NCI-H2107 (cell line): ENCODE measurements at regions not wholly inside any gene's neighbourhood (a gene's known extent, or its start where the extent isn't known, plus 50 kb on each side); places are given as distances from the start of the nearest gene placed in this dataset.
"Not testable (repeated sequence)": the region's sequence is repeated elsewhere in the genome, so short reads cannot be mapped to it uniquely, and the experiment has no call there.

Experiments used
- DNase-seq: peaks from one replicate; lab custom pipeline; 2025; lab: John Stamatoyannopoulos, UW

GRCh38 chr11:15845261-15845660 lies 511.1 kb downstream of the SOX6 start:
- DNase-seq: no peak

DNA sequence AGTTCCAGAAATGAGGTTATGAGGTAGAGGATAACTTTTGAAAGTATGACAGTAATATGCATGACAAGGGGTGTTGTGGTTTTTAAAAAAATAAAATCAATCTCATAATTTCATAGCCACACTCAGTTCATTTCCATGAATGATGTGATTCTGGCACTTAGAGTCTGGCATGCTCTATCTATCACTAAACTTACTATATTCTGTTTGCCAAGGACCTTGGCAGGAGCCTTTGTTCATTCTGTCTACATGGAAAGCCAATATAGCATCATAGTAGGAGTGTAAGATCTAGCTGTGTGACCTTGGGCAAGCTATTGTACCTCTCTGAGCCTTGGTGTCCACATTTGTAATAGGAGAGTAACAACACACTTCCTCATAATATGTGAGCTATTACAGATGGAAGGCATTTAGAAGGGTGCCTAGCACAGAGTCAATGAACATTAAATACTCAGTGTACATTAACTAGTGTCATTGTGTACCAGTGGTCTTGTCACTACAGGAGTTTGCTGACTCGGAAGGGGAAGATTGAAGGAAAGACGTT lies 507.6 kb downstream of the SOX6 start:
- DNase-seq: no peak

GRCh38 chr11:15849257-15849656 lies 507.1 kb downstream of the SOX6 start:
- no peak for DNase-seq

GRCh38 chr11:15850335-15850734 lies 506.0 kb downstream of the SOX6 start:
- not testable (repeated sequence) for DNase-seq

- no peak for DNase-seq
Measured at GRCh38 chr11:15851051-15851498, 505.3 kb downstream of the SOX6 start.

- DNase-seq: no peak
Measured at GRCh38 chr11:15852179-15852578, 504.2 kb downstream of the SOX6 start.

DNA sequence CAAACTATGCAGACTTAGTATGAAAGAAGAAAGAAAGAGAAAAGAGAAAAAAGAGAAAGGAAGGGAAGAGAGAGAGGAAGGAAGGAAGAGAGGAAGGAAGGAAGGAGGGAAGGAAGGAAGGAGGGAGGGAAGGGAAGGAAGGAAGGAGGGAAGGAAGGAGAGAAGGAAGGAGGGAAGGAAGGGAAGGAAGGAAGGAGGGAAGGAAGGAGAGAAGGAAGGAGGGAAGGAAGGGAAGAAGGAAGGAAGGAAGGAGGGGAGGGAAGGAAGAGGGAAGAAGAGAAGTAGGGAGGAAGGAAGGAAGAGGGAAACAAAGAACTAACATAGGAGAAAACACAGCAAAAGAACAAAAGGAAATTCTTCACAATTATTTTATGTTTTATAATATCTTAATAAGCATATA lies 502.1 kb downstream of the SOX6 start:
- DNase-seq: no peak

DNA sequence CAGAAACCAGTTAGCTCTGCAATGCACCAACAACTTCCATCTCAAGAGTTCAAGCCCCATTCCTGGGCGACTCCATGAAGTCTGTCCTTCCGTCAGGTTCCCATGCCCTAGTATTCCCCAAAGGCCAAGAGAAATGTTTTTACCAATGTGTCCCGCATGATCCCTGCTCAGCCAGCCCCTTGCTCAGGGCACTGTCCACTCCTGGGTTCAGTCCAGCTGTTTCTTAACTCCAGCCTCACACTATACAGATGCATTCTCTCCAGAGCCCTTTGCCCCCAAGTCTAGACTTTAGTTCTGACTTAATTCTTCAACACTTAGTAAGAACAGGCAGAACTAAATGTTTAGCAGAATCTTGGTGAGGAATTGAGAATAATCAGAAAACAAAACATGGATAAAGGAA lies 497.5 kb downstream of the SOX6 start:
- no peak for DNase-seq

- DNase-seq: no peak
Measured at GRCh38 chr11:15859411-15859810, 496.9 kb downstream of the SOX6 start.

DNA sequence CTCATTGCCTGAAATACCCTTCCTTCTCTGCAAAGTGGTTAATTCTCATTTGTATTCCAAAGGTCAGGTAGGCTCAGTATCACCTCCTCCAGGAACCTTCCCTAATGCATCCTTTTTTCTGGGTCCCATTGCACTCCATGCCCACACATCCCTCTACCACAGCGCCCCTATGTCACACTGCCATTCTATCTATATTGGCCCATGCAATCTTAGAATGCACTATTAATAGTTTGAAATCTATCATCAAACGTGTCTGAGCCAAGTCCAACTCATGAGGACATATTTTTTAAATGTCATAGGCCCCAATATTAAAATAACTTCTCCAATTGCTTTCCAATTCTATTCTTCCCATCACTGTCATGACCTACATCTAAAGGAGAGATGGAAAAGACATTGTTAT lies 495.1 kb downstream of the SOX6 start:
- no peak for DNase-seq

GRCh38 chr11:15863411-15863810 lies 492.9 kb downstream of the SOX6 start:
- DNase-seq: no peak

- no peak for DNase-seq
Measured at GRCh38 chr11:15864026-15864805, 492.1 kb downstream of the SOX6 start.

- DNase-seq: no peak
Measured at GRCh38 chr11:15865212-15865987, 490.9 kb downstream of the SOX6 start.

- DNase-seq: no peak
Measured at GRCh38 chr11:15867871-15868270, 488.5 kb downstream of the SOX6 start.

DNA sequence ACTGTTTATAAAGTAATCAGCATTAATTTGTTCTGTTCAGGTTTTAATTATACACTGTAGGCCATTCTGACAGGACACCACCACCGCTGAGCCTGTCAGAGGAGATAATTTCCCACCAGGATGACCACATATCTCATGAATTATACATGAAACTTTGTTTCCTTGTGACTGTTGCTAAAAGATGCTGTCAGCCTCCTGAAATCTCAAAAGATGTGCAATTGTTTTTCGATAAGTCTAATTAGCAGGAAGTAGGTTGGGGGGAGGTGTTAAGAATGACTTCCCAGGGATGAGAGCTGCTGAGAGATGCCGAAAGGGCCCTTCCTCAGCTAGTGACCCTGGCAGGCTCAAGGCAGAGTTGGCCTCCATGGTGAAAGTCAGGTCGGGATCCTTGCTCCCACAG lies 485.4 kb downstream of the SOX6 start:
- DNase-seq: no peak

DNA sequence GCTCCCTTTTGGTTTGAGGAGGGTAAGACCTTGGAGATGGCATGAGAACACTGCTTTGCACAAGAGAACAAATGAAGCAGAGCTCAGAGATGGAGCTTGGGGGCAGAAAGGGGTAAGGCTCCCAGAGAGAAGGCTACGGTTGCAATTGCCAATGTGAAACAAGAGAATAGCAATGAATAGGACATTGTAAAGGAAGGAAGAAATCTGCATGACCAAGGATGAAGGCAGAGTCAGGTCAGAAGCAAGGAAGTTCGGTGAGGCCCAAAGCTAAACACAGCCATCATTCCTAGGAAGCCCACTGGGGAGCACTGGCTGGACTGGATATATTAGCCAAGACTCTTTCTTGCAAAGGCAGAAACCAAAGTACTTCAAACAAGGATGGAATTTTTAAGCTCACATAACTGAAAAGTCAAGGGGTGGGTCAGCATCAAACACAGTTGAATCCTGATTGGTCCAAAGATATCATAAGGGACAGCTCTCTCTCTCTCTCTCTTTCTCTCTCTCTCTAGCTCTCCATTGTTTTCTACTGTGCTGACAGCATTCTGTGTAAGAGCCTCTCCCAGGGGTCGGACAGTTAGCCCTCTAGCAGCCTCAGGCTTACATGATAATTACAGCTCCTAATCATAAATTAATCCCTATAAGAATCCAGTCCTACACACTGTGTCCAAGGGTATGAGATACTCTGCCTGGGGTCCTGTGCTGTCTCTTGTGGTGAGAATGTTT lies 484.3 kb downstream of the SOX6 start:
- DNase-seq: no peak

- no peak for DNase-seq
Measured at GRCh38 chr11:15873501-15873900, 482.8 kb downstream of the SOX6 start.

GRCh38 chr11:15874704-15875103 lies 481.6 kb downstream of the SOX6 start:
- no peak for DNase-seq

GRCh38 chr11:15875393-15875792 lies 481.0 kb downstream of the SOX6 start:
- no peak for DNase-seq

DNA sequence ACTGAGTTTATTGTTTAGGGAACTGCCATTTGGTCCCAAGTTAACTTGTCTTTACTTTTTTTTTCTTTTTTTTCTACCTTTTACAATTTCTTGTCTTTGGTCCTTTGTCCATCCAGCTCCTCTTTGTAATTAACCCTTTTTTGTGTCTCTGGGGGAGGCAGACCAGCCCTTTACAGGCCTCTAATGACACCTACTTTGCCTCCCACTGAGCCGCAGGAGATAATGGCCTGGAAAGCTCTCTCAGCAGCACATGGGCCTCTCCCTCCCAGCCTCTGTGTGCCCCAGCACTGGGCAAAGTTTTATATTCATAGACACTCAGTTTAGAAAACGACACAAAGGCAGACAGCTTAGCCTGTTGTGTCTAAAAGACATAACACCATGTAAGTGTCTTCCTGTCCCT lies 480.4 kb downstream of the SOX6 start:
- DNase-seq: no peak

DNA sequence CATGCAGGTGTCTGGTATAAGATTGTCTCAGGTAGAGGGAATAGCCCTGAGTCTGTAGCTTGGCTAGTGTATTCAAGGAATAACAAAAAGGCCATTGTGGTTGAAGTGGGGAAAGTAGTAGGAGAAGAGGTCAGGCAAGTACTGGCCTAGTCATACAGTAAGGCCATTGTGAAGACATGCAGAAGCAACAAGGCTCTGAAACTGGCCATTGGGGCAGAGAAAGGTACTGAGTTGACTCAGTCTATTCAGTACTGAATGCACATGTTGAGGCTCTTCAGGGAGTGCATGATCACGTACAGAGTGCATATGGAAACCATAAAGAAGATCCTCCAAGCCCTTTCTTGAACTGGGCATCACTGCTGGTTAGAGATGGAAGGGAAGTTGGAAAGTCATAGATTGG lies 477.6 kb downstream of the SOX6 start:
- no peak for DNase-seq

DNA sequence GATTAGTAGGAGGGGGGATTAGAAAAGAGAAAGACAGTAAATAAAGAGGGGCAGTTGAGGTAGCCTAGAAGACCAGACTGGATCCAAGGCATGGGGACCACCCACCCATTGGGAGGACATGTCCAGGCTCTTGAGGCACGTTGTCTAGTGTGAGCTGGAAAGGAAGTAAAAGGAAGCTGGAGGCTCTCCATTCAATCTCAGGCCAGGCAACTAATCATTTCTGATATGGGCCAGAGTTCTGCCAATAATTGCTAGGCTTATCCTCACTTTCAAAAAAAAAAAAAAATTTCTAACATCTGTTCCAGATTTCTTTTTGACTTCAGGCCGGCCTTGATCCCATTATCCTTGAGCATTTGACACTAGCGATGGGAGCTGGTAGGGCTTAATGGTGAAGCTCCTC lies 476.1 kb downstream of the SOX6 start:
- no peak for DNase-seq
